Left lobe of liver (tissue), 2 donors: ENCODE measurements at regions not wholly inside any gene's neighbourhood (a gene's known extent, or its start where the extent isn't known, plus 50 kb on each side); places are given as distances from the start of the nearest gene placed in this dataset.

Source experiments
- ATAC-seq: fragments of 200-7000 bp; cut with Tn5 transposase; one replicate; pipeline ENCODE4 v1.9.1; 2020; ENCODE audit warnings: mild to moderate bottlenecking, moderate library complexity
- DNase-seq: peaks from one replicate; pipeline ENCODE4 v3.0.0-alpha.2; 2020; ENCODE audit warnings: low spot score
- donor health status: DM: no; HTN: no; CAD: no; lungs with moderate emphysema.
- donor health status: DM: no; HTN: yes; CAD: no.

- DNase-seq (no peak), ATAC-seq (no peak)
Measured at GRCh38 chr13:40398065-40398464, 268.4 kb downstream of the FOXO1 start.

DNA sequence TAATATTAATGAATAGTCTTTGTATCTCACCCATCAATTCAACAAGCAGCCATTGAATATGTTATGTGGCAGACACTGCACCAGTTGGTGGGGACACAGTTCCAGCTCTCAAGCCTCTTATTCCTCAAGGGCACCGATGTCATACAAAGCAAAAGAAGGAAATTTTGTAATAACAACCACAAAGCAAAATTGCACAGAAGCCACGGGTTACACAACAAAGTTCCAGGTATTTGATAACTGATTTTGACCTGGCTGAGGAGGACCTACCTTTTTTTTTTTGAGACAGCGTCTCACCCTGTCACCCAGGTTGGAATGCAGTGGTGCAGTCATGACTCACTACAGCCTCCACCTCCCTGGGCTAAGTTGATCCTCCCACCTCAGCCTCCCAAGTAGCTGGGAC is 266.7 kb downstream of the FOXO1 start:
- ATAC-seq, result peak; percentile 32

DNA sequence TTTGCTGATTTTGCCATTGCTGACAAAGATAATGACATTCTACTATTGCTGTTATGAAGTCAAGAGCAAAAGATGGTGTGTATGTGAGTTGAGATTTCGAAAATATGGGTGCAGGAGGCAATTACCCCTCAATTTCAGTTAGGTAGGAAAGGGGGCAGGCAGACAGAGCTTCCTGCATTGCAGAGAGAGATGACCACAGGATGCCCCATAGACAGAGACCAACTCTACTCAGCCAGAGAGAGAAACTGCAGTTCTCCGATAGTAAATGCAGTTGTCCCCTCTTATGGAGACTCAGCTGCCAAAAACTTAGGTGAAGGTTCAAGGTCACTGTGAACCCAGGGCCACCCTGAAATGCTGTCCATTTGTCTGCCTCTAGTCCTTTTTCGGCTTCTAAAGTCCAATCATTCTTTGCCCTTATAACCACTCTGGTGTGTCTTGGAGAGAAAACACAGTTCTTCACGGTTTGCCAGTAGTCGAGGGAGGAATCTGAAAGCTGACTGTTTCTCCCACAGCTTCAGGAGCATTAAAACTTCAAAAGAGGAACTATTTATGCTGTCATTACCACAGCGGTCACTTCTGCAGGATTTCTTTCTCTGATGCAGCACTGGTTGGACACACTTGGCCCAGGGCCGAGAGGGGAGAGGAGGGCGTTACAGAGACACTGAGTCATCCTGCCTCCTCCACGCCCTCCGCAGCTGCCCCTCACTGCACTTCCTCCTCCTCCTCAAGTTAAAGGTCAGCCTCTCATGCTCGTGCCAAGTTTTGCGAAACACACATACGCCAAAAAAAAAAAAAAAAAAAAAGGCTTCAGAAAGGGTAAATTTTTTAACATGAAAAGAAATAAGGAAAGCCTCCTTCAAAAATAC is 264.3 kb downstream of the FOXO1 start:
- peak; percentile 93 for ATAC-seq

More for the DNA sequence above, 266.7 kb downstream of the FOXO1 start:
- no peak for DNase-seq

GRCh38 chr13:40402931-40403431 is 263.5 kb downstream of the FOXO1 start:
- ATAC-seq (no peak), DNase-seq (no peak)

More for the DNA sequence above, 264.3 kb downstream of the FOXO1 start:
- DNase-seq, result peak; percentile 93

DNA sequence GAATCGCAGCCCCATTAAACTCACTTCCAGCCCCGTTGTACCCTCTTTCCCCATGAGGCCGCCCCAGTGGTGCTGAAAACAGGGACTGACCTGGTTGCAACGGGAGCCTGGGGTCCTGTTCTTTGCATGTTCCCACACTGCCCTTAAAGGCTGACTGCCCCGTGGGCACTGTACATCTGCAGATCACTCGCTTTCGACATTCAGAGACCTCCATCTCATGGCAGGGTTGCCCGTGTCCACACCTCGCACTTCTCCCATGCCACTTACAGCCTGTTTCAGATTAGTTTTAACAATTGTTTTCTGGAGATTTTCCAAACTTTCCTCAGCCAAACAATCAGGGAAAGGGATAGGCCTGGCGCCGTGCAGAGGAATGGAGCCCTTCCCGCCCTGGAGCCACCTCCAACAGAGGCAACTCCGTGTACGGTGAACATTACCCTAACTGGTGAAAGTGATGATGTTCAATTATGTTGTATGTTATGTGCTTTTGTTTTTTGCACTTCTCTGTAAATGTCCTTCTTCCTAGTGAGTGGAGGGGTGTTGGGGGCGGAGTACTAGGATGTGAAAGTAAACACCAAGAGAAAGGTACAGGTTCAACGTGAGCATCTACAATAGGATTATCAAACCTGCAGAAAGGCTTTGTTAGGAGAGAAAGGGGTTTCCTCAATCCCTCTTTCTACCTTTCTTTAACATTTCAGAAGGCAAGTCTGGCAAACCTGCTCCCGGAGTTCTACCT is 262.8 kb downstream of the FOXO1 start:
- no peak for DNase-seq
- no peak for ATAC-seq

GRCh38 chr13:40404407-40404806 is 262.0 kb downstream of the FOXO1 start:
- no peak for DNase-seq
- ATAC-seq, result no peak

DNA sequence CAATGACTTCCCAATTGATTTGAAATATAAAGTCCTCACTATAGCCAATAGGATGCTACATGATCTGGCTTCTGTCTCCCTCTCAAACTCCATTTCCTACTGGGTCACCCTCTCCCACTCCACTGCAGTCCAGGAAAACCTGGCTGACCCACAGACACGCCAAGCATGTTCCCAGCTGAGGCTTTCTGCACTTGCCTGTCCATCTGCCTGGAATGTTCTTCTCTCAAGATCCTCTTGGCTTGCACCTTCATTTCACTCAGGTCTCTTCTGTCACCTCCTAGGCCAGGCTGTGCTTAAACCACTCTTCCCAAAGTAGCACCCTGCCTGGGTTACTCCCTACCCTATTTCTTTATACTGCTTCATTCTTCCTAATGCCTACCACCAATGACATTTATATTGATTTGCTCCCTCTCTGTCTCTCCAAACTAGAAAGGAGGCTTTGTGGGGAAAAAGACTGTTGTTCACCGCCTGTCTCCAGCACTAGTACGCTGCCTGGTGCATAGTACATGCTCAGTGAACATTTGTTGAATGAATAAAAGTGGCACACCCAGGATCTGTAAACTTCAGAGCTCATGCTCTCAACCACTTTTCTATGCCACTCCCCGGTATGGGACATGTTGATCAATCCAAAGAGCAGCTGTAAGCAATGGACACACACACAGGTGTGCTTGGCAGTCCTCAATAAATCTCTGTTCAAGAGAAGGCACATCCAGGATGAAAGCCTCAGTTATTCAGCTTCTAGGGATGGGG is 261.3 kb downstream of the FOXO1 start:
- DNase-seq (no peak), ATAC-seq (no peak)

DNA sequence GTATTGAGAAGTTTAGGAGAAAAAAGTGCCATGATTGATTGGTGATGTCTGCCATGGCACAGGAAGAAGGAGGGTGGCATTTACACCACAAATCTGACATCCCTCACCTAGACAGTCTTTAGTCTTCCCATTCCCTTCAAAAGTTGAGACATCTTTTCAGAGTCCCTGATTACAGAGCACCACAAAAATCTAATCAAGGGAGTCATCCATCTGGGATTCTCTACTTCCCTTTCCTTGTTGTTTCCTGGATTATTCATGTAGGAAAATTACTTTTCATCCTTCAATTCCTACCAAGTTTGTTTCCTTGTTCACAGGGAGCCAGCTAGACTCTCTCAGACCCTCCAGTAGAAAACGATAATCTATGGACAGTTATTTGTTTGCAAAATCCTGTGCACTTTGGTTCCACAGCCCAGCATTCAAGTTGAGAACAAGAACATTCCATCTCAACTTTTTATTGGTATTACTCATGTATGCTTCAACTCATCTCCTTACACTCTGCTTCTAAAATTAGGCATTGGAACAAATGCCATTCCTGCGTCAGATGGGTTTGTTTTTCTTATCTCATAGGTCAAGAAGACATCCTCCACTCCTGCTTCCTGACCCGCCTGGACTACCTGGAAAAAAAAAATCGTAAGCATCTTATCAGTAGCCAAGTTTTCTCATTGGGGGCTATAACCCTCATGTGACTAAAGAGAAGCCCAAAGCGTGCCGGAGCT is 259.9 kb downstream of the FOXO1 start:
- ATAC-seq (no peak), DNase-seq (no peak)

DNA sequence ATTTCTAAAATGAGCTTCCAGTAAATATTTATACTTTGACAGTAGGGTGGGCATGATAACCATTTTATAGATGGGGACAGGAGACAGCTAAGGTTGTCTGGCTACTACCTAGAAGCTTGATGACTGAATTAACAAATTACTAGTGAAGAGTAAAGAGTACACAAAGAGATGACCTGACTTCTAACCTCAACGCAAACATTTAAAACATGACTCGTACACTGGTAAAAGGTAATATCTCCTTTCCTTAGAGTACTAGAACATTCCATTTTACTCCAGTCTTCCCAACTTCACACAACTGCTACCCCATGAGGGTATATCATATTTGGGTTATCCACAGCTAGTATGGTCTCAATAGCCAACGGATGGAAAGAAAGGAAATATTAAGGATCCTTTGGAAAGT is 258.9 kb downstream of the FOXO1 start:
- ATAC-seq (no peak), DNase-seq (no peak)

DNA sequence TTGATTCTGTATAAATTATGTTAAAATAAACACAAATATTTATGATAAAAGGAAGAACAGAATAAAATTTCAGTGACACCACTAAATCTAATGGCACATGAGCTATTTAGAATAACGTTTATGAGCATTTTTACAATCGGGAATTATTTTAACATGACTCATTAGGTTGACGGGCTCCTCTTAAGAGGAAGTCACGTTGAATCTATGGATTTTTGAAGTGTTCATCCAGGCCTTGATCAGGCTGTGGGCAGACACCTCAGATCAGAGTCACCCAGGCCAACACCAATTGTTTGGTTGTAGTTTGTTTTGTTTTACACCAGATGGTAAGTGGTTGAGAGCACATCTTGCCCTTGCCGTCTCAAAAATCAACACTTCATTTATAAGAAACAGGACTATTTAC is 257.8 kb downstream of the FOXO1 start:
- no peak for DNase-seq
- no peak for ATAC-seq

DNA sequence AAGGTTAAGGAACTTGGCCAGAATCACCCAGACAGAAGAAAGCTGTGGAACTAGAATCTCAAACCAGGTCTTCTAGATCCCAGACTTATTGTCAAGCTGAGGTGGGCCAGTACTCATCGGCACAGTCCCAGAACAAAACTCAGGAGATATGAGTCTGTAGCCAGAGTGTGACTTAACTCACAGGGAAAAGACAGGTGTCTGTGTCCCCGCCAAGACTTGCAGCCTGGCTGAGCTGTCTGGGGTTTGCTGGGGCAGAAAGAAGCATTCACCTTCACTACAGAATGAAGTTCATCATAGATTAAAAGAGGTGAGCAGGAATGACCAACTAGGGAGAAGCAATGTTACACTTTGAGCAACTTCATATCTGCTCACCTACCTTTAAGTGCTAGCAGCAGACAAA is 257.2 kb downstream of the FOXO1 start:
- DNase-seq (no peak), ATAC-seq (no peak)

GRCh38 chr13:40410315-40410714 is 256.1 kb downstream of the FOXO1 start:
- ATAC-seq, result no peak
- no peak for DNase-seq

- DNase-seq, result no peak
- no peak for ATAC-seq
Measured at GRCh38 chr13:40420160-40420740, 246.2 kb downstream of the FOXO1 start.

DNA sequence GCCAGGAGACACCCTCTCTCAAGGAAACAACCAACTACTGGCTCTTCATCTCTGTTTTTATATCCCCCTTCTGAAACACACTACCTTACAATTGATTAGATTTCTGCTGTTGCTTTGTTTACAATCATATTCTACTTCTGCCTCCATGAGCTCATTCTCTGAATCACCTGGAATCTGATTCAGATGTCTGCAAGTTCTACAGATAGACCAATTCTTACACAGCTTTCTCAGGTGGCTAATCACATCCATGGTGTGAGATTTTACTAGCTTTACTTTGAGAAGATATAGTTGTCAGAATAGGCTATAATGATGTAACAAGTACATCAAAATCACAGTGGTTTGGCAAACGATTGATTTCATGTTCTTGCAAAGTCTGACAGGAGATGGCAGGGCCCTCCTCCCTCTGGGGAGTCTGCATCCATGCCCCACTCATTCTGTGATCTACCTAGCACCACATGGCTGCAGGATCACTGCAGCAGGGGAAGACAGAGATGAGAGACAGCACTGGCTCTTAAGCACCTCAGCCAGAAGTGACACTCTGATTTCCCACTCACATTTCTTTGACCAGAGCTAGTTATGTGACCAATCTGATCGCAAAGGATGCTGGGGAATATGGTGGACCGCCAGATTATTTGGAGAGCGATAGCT is 243.7 kb downstream of the FOXO1 start:
- ATAC-seq, result no peak

DNA sequence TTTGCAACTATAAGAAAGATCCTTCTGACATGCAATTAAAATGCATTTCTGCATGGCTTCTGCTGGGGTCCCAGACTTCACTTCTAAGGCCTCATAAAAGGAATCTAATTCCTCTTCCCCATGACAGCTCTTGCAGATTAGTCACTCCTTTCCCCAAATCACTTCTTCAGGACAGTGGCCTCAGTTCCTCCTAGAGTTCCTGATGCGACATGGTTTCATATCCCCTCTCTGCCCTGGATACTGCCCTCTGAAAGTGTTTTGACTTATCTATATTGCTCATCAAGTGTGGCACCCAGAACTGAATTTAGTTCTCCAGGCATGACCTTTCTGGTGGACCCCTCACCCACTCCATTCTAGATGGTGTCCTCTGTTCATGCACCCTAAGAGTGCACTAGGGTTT is 238.1 kb downstream of the FOXO1 start:
- DNase-seq (no peak), ATAC-seq (peak; percentile 44)

More for the DNA sequence above, 243.7 kb downstream of the FOXO1 start:
- DNase-seq, result no peak

DNA sequence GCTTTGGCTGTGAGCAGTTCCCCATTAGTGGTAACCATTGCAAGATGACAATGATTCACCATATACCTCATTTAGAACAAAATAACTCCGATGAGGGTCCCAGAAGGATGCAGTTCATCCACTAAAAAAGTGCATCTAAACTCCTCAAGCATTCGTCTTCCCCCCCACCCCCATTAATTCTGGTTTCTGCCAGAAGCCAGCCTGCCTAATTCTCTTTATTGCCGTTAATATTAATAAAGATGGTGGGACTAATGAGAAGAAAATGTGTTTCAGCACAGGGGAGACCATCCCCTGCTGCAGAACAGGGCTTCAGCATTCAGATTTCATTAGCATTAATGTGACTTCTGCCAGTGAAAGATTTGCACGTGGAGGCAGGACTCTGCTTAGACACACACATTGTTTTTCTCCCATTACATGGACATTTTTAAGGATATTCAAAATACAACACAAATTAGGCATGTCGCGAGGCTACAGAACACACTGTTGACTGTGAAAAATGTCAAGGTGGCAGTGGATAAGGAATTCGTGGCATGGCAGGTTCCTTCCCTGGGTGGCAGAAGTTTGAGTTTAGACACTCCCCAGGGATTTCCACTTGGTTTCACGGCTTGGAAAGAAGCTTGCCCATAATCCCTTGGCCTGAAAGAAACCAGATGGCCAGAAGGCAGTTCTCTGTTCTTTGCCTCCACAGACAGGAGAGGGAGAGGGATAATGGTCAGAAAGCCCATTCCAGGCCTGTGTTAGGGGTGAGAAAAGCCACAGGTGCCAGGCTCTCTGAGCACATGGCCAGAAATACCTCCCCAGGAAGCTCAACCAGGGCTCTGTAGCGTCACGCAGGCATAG is 236.5 kb downstream of the FOXO1 start:
- no peak for ATAC-seq
- DNase-seq, result no peak

DNA sequence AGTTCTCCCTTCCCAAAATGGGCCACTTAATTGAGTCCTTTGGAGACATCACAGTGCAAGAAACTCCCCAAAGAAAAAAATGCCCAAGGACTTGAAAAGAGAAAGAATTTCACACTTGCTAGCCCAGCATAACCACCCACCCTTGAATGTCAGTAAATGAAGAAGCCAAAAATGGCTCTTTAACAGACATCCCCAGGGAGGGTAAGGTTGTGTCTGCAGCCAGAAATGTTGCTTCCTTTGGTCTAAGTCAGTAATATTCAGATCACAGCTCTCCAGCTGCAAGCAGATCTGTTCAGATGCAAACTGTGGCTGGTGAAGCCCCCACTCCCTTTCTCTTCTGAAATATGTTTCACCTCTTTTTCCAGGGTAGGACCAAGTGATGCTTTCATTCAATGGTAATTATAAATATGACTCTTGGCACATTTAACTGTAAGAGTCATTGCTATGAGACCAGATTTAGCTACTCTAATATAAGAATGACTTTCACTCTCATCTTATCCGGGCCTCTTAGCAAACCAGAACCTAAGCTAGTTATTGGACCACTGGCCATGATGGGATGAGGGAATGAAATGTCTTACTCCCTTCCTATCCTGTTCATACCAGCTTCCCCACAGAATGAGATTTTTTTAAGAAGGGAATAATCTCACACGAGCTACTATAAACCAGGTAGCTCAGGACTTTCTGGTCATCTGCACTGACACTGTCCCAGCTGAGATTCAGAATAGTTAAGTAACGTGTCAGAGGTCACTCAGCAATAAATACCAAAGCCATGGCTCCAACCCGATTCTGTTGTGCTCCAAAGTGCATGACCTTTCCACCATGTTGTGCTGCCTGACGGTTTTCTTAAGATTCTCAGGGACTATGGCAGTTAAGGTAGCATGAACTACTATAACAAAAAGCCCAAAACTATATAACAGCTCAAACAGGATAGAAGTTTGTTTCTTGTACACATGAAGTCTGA is 234.1 kb downstream of the FOXO1 start:
- DNase-seq (no peak), ATAC-seq (no peak)

- DNase-seq (no peak), ATAC-seq (no peak)
Measured at GRCh38 chr13:40433001-40433400, 233.4 kb downstream of the FOXO1 start.
